COLO668 (cell line): ENCODE measurements at regions not wholly inside any gene's neighbourhood (a gene's known extent, or its start where the extent isn't known, plus 50 kb on each side); places are given as distances from the start of the nearest gene placed in this dataset.
"Not testable (repeated sequence)": the region's sequence is repeated elsewhere in the genome, so short reads cannot be mapped to it uniquely, and the experiment has no call there.

Source experiments
- DNase-seq: peaks from one replicate; lab custom pipeline; 2025; ENCODE audit not compliant: unreplicated experiment; lab: John Stamatoyannopoulos, UW

DNA sequence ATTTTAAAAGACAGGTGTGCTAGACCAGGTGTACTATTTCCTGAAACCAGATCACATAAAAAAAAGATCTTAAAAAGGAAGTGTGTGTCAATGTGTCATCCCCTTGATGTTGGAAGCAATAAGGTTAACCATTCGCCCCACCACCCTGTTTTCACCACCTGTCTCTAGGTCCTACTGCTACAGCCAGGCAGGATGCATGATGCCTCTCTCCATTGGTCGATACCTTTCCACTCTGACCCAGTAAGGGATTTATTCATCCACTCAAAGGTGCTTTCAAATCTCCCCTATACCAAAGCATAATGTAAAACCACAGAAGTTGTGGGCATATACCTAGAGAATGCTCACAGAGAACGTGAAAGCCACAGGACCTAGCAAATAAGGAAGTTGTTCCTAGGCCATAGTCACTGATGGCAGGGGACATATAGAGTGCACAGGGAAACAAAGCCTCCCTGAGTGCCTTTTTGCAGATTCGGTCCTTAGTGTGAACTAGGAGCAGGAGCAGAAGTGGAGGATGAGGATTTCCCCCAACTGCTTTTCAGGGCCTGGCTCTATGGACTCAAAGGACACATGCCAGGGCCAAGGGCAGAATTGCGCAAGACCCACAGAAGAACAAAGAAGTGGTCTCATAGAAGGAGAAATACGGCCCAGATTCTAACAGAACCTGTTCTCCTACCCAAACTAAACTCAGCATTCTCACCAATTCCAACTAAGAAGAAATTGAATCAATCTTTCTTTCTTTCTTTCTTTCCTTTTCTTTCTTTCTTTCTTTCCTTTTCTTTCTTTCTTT, 631.5 kb upstream of the NRP1 start:
- no peak for DNase-seq

DNA sequence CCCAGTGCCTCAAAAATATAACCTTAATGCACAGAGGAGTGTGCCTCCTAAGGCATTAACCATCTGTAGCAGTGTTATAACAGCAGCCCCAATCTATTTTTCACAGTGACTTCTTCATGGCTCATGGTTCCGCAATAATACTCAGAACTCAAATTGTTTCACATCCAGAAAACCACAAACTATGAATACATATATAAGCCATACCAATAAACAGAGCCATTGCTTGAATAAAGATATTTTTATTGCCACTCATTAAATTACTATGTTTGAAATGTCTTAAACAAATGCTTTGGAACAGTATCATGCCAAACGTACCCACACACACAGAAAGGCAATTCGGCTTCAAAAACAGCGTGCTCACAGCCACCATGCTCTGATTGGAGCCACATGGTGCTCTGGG, 629.3 kb upstream of the NRP1 start:
- DNase-seq: no peak

DNA sequence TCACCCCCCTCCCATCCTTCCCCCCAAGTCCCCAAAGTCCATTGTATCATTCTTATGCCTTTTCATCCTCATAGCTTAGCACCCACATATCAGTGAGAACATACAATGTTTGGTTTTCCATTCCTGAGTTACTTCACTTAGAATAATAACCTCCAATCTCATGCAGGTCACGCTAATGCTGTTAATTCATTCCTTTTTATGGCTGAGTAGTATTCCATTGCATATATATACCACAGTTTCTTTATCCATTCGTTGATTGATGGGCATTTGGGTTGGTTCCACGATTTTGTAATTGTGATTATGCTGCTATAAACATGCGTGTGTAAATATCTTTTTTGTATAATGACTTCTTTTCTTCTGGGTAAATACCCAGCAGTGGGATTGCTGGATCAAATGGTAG, 621.9 kb upstream of the NRP1 start:
- not testable (repeated sequence) for DNase-seq

DNA sequence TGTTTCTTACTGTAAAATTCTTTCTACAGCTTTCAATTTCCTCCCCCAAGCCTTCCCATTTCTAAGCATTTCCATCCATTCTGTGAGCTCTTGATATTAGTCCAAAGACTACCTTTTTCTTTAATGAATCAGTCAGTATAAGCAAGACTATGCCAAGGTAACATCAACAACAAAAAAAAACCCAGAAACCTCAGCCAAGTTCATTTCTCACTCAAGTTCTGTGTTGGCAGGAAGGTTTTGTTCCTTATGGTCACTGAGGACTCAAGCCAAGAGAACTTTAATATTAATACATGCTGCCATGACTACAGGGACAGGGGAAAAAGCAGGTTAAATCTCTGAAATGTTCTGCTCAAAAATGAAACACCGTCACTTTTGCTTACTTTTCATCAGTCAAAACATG, 621.2 kb upstream of the NRP1 start:
- DNase-seq: no peak

DNA sequence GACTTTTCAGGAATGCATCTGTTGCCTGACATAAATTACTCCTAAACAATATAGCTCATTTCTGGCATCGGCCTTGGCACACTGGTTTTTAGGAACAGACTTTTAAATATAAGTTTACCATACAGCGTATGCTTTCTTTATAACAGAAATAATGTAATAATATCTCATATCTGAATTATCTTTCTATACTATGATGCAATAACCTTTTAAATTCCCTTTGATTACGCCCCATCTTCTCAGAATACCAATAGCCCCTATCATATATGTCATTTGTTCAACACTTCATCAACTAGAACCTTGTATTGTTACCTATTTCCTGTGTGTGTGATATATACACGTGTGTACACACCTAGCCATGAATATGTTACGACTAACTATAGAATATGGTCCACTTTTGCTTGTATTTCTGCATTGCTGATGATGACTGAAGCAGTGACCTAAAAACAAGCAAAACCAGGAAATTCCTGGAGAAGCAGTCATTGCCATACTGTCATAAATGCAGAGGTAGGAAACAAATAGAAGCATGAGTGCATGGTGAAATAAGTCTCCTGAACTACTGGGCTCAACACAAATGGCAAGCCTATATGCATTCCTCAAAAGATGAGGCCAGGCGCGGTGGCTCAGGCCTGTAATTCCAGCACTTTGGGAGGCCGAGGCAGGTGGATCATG, 618.4 kb upstream of the NRP1 start:
- DNase-seq: no peak

DNA sequence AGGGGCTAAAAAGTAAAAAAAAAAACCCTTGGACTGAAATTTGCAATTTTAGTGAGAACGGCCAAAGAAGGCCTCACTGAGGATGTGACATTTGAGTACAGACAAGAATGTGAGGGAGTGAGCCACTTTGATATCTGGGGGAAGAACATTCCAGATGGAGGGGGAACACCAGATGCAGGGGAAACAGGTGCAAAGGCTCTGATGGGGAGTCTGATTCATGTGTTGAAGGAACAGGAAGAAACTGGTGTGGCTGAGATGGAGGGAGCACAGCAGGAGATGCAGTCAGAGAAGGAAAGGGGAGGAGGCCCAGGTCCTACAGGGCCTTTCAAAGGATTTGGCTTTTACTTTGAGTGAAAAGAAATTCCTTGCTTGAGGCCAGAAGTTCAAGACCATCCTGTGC, 615.7 kb upstream of the NRP1 start:
- no peak for DNase-seq

DNA sequence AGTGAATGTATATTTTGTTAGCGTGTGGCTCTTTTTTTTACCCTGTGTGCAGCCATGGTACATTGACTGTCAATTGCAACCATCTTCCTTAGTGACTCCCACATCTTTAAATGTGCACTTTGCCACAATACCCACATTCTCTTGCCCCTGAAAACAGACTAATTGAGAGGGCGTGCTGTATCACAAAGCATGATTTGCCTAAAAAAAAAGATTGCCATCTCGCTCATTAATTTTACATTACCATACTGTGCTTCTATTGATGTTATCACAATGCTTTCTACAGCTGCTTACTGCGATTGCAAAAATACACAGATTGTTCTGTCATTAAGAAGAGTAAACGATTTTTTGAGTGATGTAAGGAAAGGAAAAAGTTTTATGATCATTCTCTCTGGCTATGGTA, 613.1 kb upstream of the NRP1 start:
- no peak for DNase-seq

DNA sequence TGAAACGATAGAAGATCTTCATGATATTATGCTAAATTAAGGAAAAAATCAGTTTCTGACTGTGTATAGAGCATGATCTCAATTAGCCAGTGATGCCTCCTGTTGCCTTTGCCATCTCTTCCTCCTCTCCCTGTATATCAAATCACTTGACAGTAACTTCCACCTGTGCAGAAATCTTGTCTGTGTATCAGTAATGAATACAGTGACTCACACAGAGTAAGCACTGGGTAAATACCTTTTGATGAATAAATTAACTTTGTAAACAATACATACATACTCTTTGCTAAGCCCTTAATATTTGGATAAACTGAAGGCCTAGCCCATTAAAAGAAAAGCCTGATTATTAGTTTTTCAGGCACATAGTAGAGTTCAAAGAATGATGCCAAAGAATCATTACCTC, 610.6 kb upstream of the NRP1 start:
- no peak for DNase-seq

DNA sequence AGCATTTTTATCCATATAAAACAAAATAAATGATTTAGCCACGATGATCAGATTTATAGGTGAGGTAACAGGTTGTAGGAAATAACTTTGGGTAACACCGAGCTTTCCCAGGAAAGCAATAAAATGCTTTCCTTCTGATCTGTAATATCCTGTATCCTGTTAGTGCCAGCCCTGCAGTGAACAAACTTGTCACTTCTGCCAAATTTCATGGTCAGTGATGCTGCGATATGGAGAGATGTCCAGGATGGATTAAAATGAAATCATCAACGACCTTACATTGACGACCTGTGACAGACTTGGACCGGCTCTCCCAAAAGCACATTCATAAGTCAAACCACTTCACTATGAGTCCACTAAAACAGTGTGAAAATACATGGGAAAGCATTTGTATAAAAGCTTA, 608.0 kb upstream of the NRP1 start:
- no peak for DNase-seq

DNA sequence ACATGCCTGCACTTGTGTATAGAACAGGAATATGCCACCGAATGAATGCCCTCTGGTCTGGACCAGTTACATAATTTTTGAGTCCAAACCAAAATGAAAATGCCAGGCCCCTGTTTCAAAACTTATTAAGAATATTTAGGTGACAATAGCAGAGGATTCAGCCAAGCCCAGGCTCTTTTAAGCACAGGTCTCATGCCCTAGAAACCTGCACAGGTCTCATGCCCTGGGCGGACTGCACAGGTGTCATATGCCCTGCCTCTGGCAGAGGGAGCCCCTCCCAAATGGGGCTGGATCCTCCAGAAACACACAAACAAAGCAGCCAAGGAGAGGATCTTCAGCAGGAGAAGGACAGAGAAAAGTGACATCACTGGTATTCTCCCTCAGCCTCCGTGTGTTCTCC, 605.4 kb upstream of the NRP1 start:
- no peak for DNase-seq

DNA sequence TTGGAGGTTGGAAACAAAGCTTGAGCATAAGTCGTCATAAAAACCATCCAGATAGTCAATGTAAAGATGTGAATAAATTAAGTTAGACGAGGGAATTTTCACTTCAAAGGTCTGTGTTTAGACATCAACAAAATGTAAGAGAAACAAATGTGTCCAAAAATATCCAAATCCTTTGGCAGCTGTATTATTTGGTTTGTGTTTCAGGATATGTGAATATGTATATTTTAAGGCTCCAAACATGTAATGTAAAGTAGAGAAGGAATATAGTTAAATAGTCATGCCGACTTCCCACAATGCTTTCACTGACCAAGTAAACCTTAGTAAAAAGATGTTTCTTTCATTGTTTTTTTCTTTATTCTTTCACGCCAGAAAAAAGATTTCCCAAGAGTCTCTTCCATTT, 604.9 kb upstream of the NRP1 start:
- DNase-seq: no peak

DNA sequence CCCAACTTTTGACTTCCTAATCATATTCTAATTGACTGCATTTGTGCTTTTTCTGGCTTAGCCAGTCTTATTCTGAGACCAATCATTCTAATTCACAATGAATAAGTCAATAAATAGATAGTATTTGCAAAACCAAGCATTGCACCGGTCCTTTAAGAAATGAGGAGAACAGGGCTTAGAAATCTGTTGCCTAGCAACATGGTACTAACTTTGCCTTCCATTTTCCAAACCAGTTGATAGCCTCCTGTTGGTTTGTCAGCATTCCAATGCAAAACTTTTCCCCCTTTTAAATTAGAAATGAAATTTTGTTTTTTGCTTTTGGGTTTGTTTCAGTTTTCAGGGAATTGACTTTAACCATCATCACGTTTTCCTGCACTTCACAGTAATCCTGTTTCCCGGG, 603.5 kb upstream of the NRP1 start:
- DNase-seq: no peak

DNA sequence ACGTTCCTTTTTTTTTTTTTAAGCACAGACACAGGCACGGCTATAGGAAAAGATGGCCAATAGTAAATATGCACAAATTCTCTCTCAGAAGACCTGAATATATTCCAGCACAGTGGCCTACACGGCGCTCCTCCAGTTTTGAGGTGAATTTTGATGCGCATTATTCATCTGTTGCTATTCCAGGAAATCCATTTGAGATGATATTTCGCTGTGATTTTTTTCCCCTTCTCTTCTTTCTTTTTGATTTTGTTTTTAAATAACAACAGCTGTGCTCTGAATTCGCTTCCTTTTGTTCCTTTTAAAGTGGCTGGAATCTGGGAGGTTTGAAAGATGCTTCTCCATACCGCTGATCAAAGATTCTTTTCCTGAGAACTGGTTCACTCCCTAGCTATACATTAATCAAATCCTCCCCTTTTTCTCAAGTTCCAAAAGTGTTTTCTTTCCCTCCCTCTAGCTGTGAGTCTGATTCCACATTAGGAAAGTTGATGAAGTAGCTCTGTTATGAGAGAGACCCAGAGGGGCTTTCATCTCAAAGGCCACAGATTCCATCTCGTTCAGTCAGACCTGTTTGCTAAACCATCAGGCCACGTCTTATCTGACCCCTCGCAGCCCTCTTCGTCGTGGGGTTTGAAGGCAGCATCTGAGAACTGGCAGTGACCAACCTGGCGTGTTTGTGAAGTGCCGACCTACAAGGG, 602.7 kb upstream of the NRP1 start:
- no peak for DNase-seq

DNA sequence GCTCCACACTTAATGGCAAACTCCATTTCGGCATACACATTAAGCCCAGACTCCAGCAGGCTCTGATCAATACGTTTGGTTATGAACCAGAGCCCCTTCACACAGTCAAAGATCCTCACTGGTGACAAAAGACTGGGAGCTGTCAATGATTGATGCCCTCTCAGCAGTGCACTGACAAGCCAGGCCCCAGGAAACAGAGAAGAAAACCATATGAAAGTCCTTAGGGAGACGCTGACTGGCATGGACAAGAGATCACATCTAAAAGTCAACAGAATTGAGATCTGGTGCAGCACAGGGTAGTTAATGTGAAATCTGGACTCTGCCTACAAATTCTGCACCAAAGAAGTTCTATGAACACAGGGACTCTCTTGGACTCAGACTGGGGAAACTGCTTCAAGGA, 600.9 kb upstream of the NRP1 start:
- DNase-seq: no peak

DNA sequence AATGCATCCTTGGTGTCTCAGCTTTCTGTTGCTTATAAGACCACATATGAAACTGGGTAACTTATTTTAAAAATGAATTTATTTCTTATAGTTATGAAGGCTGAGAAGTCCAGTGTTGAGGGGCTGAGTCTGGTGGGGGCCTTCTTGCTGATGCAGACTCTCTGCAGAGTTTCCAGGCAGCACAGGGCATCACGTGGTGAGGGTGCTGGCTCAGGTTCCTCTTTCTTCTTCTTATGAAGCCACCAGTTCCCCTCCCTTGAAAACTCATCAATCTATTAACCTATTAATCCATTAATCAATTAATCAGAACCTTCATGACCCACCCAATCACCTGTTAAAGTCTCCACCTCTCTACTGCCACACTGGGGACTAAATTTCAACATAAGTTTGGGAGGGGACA, 595.6 kb upstream of the NRP1 start:
- DNase-seq: no peak

DNA sequence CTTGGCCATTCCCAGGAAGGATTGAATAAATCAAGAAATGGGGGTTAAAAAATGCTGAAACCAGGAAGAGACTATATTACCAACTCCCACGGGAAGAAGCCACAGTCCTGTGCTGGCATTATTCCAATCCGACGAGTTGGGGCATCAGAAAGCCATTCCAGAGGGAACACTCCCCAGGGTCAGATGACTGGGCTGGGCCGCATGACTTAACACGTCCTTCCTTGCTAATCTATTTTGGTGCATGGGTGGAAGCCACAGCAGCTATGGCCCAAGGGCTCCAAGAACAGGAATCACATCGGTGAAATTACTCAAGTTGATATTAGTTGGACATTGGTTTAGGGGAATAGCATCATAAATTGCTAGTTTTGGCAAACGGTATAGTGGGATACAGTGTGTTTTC, 592.9 kb upstream of the NRP1 start:
- DNase-seq: no peak

DNA sequence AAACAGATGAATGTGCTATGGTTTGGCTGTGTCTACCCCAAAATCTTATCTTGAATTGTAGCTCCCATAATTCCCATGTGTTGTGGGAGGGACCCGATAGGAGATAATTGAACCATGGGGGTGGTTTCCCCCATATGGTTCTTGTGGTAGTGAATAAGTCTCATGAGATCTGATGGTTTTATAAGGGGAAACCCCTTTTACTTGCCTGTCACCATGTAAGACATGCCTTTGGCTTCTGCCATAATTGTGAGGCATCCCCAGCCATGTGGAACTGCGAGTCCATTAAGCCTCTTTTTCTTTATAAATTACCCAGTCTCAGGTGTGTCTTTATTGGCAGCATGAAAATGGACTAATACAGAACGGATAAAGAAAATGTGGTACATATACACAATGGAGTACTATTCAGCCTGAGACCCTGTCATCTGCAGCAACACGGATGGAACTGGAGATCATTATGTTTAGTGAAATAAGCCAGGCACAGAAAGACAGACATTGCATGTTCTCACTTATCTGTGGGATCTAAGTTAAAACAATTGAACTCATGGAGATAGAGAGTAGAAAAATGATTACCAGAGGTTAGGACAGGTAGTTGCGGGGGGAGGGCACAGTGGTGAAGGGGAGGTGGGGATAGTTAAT, 587.6 kb upstream of the NRP1 start:
- DNase-seq: no peak

DNA sequence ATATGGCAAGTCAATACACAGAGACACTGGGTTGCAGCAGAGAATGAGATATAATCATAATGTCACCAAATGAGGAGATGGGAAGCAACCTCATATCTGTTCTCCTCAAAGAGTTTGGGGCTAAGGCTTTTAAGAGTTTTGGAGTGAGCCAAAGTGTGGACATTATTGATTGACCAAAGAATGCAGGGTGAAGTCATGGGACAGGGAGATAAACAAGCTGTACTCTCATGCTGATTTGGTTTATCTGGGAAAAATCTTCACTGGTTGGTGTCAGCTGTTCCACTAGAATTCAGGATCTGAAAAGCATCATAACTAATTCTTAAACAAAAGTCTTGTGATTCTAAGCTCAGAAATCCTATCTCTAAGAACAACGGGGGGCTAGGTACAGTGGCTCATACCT, 585.9 kb upstream of the NRP1 start:
- DNase-seq: no peak

DNA sequence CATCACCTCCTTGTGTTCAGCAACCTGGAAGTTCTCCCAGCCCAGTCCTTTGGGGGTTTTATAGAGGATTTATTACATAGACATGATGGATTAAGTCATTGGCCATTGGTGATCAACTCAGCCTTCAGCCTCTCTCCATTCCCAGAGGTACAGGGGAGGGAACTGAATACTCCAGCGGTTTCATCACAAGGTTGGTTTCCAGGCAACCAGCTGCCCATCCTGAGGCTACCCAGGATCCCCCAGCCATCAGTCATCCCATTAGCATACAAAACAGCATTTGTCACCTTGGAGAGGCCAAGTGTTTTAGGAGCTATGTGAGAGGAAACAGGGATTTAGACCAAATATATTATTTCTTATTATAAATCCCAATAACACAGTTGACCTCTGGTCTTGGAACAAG, 584.8 kb upstream of the NRP1 start:
- no peak for DNase-seq

DNA sequence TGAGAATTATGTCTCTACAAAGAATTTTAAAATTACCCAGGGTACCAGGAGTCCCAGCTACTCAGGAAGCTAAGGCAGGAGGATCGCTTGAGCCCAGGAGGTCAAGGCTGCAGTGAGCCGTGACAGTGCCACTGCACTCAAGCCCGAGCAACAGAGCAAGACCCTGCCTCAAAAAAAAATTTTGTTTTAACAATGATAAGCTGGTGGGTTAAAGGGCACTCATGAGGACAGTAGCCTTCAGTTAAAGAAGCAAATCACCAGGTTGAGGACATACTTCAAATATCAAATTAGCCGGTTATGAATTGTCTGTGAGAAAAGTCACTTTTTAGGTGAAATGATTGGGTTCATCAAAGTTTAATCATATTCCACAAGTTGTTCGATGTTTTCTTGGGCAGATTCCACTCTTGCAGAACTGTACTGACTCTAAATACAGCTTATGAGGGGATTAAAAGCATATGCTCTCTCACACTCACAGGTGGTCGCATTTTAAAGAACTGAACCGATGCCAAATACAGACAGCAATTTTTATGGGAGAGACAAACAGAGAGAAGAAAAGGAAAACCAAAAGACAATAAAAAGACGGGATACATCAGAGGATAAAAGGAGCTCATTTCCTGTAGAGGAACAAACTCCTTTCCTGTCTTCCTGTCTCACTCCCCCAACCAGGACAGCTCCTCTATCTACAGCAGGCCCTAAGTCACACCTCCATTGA, 582.8 kb upstream of the NRP1 start:
- DNase-seq: no peak

DNA sequence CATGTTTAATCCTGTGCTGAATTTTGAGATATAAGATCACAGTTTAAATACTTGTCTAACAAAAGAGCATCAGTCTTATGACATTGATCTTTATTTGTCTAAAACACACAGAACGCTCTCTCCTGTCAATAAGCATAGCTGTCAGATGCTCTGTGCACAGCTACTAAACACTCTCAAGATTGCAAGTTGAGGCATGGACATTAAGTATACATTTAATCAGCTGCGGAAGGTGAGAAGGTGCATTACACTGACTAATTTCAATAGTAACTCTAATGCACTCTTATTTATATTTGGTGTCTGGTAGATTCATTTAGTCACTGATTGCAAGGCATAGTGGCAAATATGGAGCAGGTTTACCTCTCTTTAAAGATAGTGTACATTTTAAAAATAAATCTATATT, 580.3 kb upstream of the NRP1 start:
- DNase-seq: no peak
